SK-N-SH (cell line): ENCODE measurements at regions not wholly inside any gene's neighbourhood (a gene's known extent, or its start where the extent isn't known, plus 50 kb on each side); places are given as distances from the start of the nearest gene placed in this dataset.

Experiments
- TF ChIP-seq, protein P1 (sequence below): IDR thresholded peaks from 2 replicates; pipeline ENCODE4; 2012
- TF ChIP-seq, protein P2 (sequence below): fragments of 200-600 bp; sonication (generic); IDR thresholded peaks from 2 replicates; pipeline ENCODE4 v1.6.1; 2017; ENCODE audit warnings: antibody characterized with exemption, mild to moderate bottlenecking, moderate library complexity
- TF ChIP-seq, protein P3 (sequence below): fragments of 150-350 bp; IDR thresholded peaks from 2 replicates; pipeline ENCODE4 v1.6.1; 2017; ENCODE audit warnings: antibody characterized with exemption, low read length, low read depth, borderline replicate concordance
- TF ChIP-seq, protein P4 (sequence below): IDR thresholded peaks from 2 replicates; pipeline ENCODE4 v1.6.1; 2012; ENCODE audit warnings: mild to moderate bottlenecking, low read depth, low read length, moderate library complexity
- TF ChIP-seq, protein P5 (sequence below): IDR thresholded peaks from 2 replicates; pipeline ENCODE4 v1.4.0; 2012; ENCODE audit warnings: low read depth

DNA sequence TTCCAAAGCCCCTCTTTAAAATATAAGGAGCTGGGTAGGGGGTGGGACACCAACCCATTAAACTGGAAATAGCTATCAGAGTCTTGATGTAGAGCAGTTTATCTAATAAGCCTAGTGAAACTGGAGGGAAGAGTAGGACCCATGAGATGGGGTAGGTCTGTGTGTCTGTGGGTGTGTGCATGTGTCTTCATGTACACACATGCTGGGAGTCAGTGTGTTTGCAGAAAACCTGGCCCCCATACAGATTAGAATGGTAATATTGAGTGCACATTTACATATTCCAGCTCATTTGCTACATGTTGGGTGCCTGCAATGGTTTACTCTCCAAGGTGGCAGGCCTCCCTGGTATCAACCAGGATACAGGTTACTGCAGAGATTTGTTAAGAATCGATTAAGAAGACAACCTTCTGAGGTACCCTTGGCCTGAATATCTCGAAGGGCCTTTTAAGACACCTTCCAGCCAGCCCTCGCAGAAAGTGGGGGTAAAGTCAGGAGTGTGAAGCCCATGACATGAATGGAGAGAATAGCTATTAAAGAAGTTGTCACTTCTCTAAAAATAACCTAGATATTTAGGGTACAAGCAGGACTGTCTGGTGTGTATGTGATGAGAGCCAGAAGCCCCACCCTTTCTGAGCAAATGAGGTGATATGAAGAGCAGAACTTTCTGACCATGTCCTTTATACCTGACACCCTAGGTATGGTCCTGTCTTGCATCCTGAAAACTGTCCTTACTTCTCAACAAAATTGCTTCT, 75.7 kb upstream of the TEX13D start:
- TF ChIP-seq, protein P1, sequence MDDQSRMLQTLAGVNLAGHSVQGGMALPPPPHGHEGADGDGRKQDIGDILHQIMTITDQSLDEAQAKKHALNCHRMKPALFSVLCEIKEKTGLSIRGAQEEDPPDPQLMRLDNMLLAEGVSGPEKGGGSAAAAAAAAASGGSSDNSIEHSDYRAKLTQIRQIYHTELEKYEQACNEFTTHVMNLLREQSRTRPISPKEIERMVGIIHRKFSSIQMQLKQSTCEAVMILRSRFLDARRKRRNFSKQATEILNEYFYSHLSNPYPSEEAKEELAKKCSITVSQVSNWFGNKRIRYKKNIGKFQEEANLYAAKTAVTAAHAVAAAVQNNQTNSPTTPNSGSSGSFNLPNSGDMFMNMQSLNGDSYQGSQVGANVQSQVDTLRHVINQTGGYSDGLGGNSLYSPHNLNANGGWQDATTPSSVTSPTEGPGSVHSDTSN, result no peak
- TF ChIP-seq, protein P2, sequence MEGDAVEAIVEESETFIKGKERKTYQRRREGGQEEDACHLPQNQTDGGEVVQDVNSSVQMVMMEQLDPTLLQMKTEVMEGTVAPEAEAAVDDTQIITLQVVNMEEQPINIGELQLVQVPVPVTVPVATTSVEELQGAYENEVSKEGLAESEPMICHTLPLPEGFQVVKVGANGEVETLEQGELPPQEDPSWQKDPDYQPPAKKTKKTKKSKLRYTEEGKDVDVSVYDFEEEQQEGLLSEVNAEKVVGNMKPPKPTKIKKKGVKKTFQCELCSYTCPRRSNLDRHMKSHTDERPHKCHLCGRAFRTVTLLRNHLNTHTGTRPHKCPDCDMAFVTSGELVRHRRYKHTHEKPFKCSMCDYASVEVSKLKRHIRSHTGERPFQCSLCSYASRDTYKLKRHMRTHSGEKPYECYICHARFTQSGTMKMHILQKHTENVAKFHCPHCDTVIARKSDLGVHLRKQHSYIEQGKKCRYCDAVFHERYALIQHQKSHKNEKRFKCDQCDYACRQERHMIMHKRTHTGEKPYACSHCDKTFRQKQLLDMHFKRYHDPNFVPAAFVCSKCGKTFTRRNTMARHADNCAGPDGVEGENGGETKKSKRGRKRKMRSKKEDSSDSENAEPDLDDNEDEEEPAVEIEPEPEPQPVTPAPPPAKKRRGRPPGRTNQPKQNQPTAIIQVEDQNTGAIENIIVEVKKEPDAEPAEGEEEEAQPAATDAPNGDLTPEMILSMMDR, result no peak
- TF ChIP-seq, protein P3, sequence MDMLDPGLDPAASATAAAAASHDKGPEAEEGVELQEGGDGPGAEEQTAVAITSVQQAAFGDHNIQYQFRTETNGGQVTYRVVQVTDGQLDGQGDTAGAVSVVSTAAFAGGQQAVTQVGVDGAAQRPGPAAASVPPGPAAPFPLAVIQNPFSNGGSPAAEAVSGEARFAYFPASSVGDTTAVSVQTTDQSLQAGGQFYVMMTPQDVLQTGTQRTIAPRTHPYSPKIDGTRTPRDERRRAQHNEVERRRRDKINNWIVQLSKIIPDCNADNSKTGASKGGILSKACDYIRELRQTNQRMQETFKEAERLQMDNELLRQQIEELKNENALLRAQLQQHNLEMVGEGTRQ, result no peak
- TF ChIP-seq, protein P4, sequence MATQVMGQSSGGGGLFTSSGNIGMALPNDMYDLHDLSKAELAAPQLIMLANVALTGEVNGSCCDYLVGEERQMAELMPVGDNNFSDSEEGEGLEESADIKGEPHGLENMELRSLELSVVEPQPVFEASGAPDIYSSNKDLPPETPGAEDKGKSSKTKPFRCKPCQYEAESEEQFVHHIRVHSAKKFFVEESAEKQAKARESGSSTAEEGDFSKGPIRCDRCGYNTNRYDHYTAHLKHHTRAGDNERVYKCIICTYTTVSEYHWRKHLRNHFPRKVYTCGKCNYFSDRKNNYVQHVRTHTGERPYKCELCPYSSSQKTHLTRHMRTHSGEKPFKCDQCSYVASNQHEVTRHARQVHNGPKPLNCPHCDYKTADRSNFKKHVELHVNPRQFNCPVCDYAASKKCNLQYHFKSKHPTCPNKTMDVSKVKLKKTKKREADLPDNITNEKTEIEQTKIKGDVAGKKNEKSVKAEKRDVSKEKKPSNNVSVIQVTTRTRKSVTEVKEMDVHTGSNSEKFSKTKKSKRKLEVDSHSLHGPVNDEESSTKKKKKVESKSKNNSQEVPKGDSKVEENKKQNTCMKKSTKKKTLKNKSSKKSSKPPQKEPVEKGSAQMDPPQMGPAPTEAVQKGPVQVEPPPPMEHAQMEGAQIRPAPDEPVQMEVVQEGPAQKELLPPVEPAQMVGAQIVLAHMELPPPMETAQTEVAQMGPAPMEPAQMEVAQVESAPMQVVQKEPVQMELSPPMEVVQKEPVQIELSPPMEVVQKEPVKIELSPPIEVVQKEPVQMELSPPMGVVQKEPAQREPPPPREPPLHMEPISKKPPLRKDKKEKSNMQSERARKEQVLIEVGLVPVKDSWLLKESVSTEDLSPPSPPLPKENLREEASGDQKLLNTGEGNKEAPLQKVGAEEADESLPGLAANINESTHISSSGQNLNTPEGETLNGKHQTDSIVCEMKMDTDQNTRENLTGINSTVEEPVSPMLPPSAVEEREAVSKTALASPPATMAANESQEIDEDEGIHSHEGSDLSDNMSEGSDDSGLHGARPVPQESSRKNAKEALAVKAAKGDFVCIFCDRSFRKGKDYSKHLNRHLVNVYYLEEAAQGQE, result no peak
- TF ChIP-seq, protein P5, sequence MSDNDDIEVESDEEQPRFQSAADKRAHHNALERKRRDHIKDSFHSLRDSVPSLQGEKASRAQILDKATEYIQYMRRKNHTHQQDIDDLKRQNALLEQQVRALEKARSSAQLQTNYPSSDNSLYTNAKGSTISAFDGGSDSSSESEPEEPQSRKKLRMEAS, result no peak
